Liver (tissue), 8 donors: ENCODE measurements at regions not wholly inside any gene's neighbourhood (a gene's known extent, or its start where the extent isn't known, plus 50 kb on each side); places are given as distances from the start of the nearest gene placed in this dataset.
"Not testable (repeated sequence)": the region's sequence is repeated elsewhere in the genome, so short reads cannot be mapped to it uniquely, and the experiment has no call there.

Experiments
- DNase-seq: peaks from one replicate; pipeline ENCODE4 v3.0.0-alpha.2; 2017; ENCODE audit warnings: low spot score
- H3K27ac ChIP-seq, 2 donors: one replicate each; pipeline ENCODE4 v1.7.0; 2013; ENCODE audit warnings: inconsistent platforms in 2 of 2, low read length in 2 of 2, control low read depth in 1 of 2, low read depth in 1 of 2, mild to moderate bottlenecking in 1 of 2
- H3K27me3 ChIP-seq, 4 donors: one replicate each; pipeline versions ENCODE4 v1.6.1 to v1.7.0; 2013; ENCODE audit warnings: low read length in 3 of 4, inconsistent platforms in 1 of 4, mild to moderate bottlenecking in 1 of 4, moderate library complexity in 1 of 4; ENCODE audit not compliant: control insufficient read depth in 4 of 4, insufficient read depth in 4 of 4
- H3K36me3 ChIP-seq, 4 donors: one replicate each; pipeline versions ENCODE4 v1.6.1 to v1.7.0; 2013; ENCODE audit warnings: low read length in 3 of 4, mild to moderate bottlenecking in 3 of 4, low read depth in 1 of 4, moderate library complexity in 1 of 4; ENCODE audit not compliant: control insufficient read depth in 4 of 4, insufficient read depth in 3 of 4
- H3K4me1 ChIP-seq, 4 donors: one replicate each; pipeline versions ENCODE4 v1.6.1 to v1.7.0; 2013; ENCODE audit warnings: low read length in 3 of 4, mild to moderate bottlenecking in 3 of 4, moderate library complexity in 1 of 4; ENCODE audit not compliant: control insufficient read depth in 4 of 4, insufficient read depth in 4 of 4
- H3K4me3 ChIP-seq, 3 donors: one replicate each; pipeline versions ENCODE4 v1.6.1 to v1.7.0; 2013; ENCODE audit warnings: low read length in 3 of 3, control low read depth in 1 of 3, low read depth in 1 of 3, mild to moderate bottlenecking in 1 of 3
- H3K9ac ChIP-seq, 2 donors: one replicate each; pipeline ENCODE4 v1.7.0; 2013; ENCODE audit warnings: low read length in 2 of 2, mild to moderate bottlenecking in 2 of 2, moderate library complexity in 2 of 2, control low read depth in 1 of 2, low read depth in 1 of 2
- H3K9me3 ChIP-seq, 4 donors: one replicate each; pipeline versions ENCODE4 v1.6.1 to v1.7.0; 2013; ENCODE audit warnings: low read length in 3 of 4; ENCODE audit not compliant: control insufficient read depth in 4 of 4
- FOXA1 ChIP-seq: IDR thresholded peaks from 2 replicates; pipeline ENCODE4 v1.6.1; 2016; ENCODE audit warnings: antibody characterized with exemption
- FOXA2 ChIP-seq: IDR thresholded peaks from 2 replicates; pipeline ENCODE4 v1.6.1; 2016; ENCODE audit warnings: antibody characterized with exemption
- GABPA ChIP-seq, 2 donors: IDR thresholded peaks in 1 of 2; conservative IDR thresholded peaks in 1 of 2; 2 replicates each; pipeline ENCODE4 v1.6.1; 2016; ENCODE audit warnings: antibody characterized with exemption in 2 of 2, mild to moderate bottlenecking in 1 of 2, moderate library complexity in 1 of 2
- HNF4A ChIP-seq, 2 donors: conservative IDR thresholded peaks; 2 replicates each; pipeline ENCODE4 v1.6.1; 2016; ENCODE audit warnings: antibody characterized with exemption in 2 of 2, mild to moderate bottlenecking in 2 of 2
- HNF4G ChIP-seq: IDR thresholded peaks from 2 replicates; pipeline ENCODE4 v1.6.1; 2016; ENCODE audit warnings: antibody characterized with exemption
- JUND ChIP-seq, 2 donors: IDR thresholded peaks; 2 replicates each; pipeline ENCODE4 v1.6.1; 2016; ENCODE audit warnings: antibody characterized with exemption in 2 of 2
- NR2F2 ChIP-seq: IDR thresholded peaks from 2 replicates; pipeline ENCODE4 v1.6.1; 2016; ENCODE audit warnings: antibody characterized with exemption
- RAD21 ChIP-seq, 2 donors: IDR thresholded peaks; 2 replicates each; pipeline ENCODE4 v1.6.1; 2016; ENCODE audit warnings: antibody characterized with exemption in 2 of 2, mild to moderate bottlenecking in 2 of 2
- REST ChIP-seq: IDR thresholded peaks from 2 replicates; pipeline ENCODE4 v1.6.1; 2016; ENCODE audit warnings: antibody characterized with exemption, mild to moderate bottlenecking
- SP1 ChIP-seq: IDR thresholded peaks from 2 replicates; pipeline ENCODE4 v1.6.1; 2018; ENCODE audit warnings: antibody characterized with exemption, mild to moderate bottlenecking
- TAF1 ChIP-seq: conservative IDR thresholded peaks from 2 replicates; pipeline ENCODE4 v1.6.1; 2016; ENCODE audit warnings: antibody characterized with exemption, mild to moderate bottlenecking
- YY1 ChIP-seq: IDR thresholded peaks from 2 replicates; pipeline ENCODE4 v1.6.1; 2016; ENCODE audit warnings: antibody characterized with exemption, mild to moderate bottlenecking
- WGBS: extraction: QIAGEN DNeasy Blood & Tissue Kit; methylation state at CpG from one replicate; pipeline ENCODE4 v1.1.7; 2013; 5-methylcytosine and 5-hydroxymethylcytosine counted together
- TF ChIP-seq, protein P1 (sequence below): IDR thresholded peaks from 2 replicates; pipeline ENCODE4 v1.6.1; 2016; ENCODE audit warnings: antibody characterized with exemption
- TF ChIP-seq, protein P2 (sequence below): fragments of 150-350 bp; IDR thresholded peaks from 2 replicates; pipeline ENCODE4 v1.5.1; 2017; ENCODE audit warnings: improper control_type of control experiment, low read depth, low read length; ENCODE audit not compliant: missing input control
- donor health status: healthy.
- donor health status: healthy.
- donor health status: healthy.
- donor health status: healthy.
- donor health status: healthy.

DNA sequence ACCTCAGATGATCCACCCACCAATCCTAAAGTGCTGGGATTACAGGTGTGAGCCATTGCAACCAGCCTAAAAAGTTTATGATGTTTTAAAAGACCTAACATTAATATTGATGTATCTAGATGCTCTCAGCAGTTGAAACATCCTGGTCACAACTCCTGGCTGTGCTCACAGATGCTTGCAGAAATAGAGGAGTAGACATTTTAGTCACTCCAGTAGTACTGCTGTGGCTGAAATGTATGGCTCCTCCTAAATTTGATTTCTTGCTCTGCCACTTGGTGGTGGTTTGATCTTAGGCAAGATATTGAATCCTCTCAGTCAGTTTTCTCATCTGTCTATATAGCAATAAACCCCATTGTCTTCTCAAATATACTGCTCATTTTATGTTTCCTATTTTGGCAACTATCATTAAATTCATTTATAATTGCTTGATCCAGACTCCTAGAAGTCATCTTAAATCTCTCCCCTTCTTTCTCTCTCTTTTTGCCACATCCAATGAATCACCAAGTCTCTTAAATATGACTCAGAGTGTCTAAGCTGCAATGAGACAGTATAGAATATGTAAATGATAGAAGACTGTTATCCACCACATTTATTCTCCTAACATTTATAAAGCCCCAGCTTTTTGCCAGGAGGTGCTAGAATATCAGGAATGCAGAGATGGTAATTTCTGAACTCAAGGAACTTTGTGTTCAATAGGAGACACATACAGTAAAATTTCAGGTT is 78.1 kb upstream of the NRBF2 start:
- no peaks in the 10 kb centered on the region for H3K4me1 ChIP-seq
- no peak overlapping the region for H3K4me3 ChIP-seq
- no peaks in the 10 kb centered on the region for H3K9me3 ChIP-seq
- H3K36me3 ChIP-seq: no peaks in the 10 kb centered on the region
- no peak for TF ChIP-seq FOXA1
- H3K27ac ChIP-seq: no peak overlapping the region
- no peaks in the 10 kb centered on the region for H3K27me3 ChIP-seq
- no peak for DNase-seq
- no peak overlapping the region for H3K9ac ChIP-seq

- DNase-seq: no peak
- Histone ChIP-seq H3K4me1 (no peaks in the 10 kb centered on the region), H3K27ac (no peak overlapping the region), H3K9me3 (no peaks in the 10 kb centered on the region), H3K9ac (no peak overlapping the region), H3K36me3 (no peaks in the 10 kb centered on the region), H3K27me3 (no peaks in the 10 kb centered on the region), H3K4me3 (no peak overlapping the region)
- WGBS: 73% methylated on average over 6 of the region's 6 CpGs
- TF ChIP-seq, protein P1, sequence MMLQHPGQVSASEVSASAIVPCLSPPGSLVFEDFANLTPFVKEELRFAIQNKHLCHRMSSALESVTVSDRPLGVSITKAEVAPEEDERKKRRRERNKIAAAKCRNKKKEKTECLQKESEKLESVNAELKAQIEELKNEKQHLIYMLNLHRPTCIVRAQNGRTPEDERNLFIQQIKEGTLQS: no peak
- TF ChIP-seq NR2F2 (no peak), JUND (IDR thresholded peaks at IDR 0.05) (no peak), HNF4G (no peak), REST (no peak)
Measured at GRCh38 chr10:63052083-63052482, 81.0 kb upstream of the NRBF2 start.

- Histone ChIP-seq H3K9ac (no peak overlapping the region), H3K36me3 (no peaks in the 10 kb centered on the region), H3K4me3 (no peak overlapping the region), H3K27me3 (peaks cover 0 to 3% (median 0%) of the 10 kb centered on the region in 4 donors), H3K27ac (no peak overlapping the region), H3K4me1 (no peaks in the 10 kb centered on the region), H3K9me3 (peaks cover 0 to 2% (median under 1%) of the 10 kb centered on the region in 4 donors)
- no peak for TF ChIP-seq NR2F2
- TF ChIP-seq GABPA (IDR thresholded peaks at IDR 0.05 in 1 of 2, conservative IDR thresholded peaks at IDR 0.05 in 1 of 2): no peak
- TF ChIP-seq, protein P2, sequence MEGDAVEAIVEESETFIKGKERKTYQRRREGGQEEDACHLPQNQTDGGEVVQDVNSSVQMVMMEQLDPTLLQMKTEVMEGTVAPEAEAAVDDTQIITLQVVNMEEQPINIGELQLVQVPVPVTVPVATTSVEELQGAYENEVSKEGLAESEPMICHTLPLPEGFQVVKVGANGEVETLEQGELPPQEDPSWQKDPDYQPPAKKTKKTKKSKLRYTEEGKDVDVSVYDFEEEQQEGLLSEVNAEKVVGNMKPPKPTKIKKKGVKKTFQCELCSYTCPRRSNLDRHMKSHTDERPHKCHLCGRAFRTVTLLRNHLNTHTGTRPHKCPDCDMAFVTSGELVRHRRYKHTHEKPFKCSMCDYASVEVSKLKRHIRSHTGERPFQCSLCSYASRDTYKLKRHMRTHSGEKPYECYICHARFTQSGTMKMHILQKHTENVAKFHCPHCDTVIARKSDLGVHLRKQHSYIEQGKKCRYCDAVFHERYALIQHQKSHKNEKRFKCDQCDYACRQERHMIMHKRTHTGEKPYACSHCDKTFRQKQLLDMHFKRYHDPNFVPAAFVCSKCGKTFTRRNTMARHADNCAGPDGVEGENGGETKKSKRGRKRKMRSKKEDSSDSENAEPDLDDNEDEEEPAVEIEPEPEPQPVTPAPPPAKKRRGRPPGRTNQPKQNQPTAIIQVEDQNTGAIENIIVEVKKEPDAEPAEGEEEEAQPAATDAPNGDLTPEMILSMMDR: no peak
- TF ChIP-seq SP1: no peak
- no peak for TF ChIP-seq JUND (IDR thresholded peaks at IDR 0.05)
- no peak for TF ChIP-seq TAF1
- no peak for TF ChIP-seq HNF4A (conservative IDR thresholded peaks at IDR 0.05)
- no peak for TF ChIP-seq FOXA1
- TF ChIP-seq FOXA2: no peak
- no peak for TF ChIP-seq YY1
- TF ChIP-seq, protein P1: no peak
- no peak for TF ChIP-seq RAD21 (IDR thresholded peaks at IDR 0.05)
- no peak for TF ChIP-seq HNF4G
- no peak for DNase-seq
- WGBS: 42% methylated on average over 4 of the region's 4 CpGs
Measured at GRCh38 chr10:63042256-63042655, 90.9 kb upstream of the NRBF2 start.

- H3K9me3 ChIP-seq, H3K27me3 ChIP-seq, H3K27ac ChIP-seq, H3K9ac ChIP-seq, DNase-seq, H3K4me3 ChIP-seq, H3K4me1 ChIP-seq, H3K36me3 ChIP-seq: not testable (repeated sequence)
- WGBS: 85% methylated on average over 39 of the region's 42 CpGs
Measured at GRCh38 chr10:63033616-63034185, 99.4 kb upstream of the NRBF2 start.
